Stomach (tissue), 8 donors: ENCODE measurements at regions not wholly inside any gene's neighbourhood (a gene's known extent, or its start where the extent isn't known, plus 50 kb on each side); places are given as distances from the start of the nearest gene placed in this dataset.

Experiments
- DNase-seq, 2 donors: peaks; one replicate each; pipeline versions ENCODE4 v3.0.0 to v3.0.0-alpha.2; 2013 to 2019
- H3K27ac ChIP-seq, 5 donors: fragments of 200-600 bp in 4 of 5; sonication (generic) in 4 of 5; one replicate each; pipeline ENCODE4 v1.5.1; 2013 to 2019; ENCODE audit warnings: mild to moderate bottlenecking in 1 of 5, moderate library complexity in 1 of 5
- H3K27me3 ChIP-seq, 3 donors: fragments of 200-600 bp; sonication (generic); one replicate each; pipeline ENCODE4 v1.5.1; 2017 to 2019; ENCODE audit warnings: mixed run types in 1 of 3
- H3K36me3 ChIP-seq, 4 donors: fragments of 200-600 bp; sonication (generic); 1 replicate in 3 of 4; 2 replicates in 1 of 4; pipeline ENCODE4 v1.5.1; 2016 to 2019
- H3K4me1 ChIP-seq, 4 donors: fragments of 200-600 bp; sonication (generic); one replicate each; pipeline ENCODE4 v1.5.1; 2016 to 2019
- H3K4me3 ChIP-seq, 4 donors: fragments of 200-600 bp; sonication (generic) in 3 of 4; one replicate each; pipeline ENCODE4 v1.5.1; 2016 to 2019; ENCODE audit warnings: mild to moderate bottlenecking in 1 of 4
- H3K9me3 ChIP-seq, 4 donors: fragments of 200-600 bp; sonication (generic); one replicate each; pipeline ENCODE4 v1.5.1; 2016 to 2019
- CTCF ChIP-seq, 7 experiments: fragments of 450-650 bp in 4 of 7; fragments of 200-600 bp in 3 of 7; sonication (generic) in 3 of 7; IDR thresholded peaks; one replicate each; pipeline ENCODE4 v1.5.1; 2016 to 2019; ENCODE audit warnings: antibody characterized with exemption in 7 of 7, control low read depth in 2 of 7, mild to moderate bottlenecking in 1 of 7
- EP300 ChIP-seq: sonication (generic); formaldehyde crosslinking; IDR thresholded peaks from one replicate; pipeline ENCODE4 v1.6.1; 2017; ENCODE audit warnings: antibody characterized with exemption
- POLR2A ChIP-seq, 4 donors: fragments of 450-650 bp; IDR thresholded peaks; one replicate each; pipeline ENCODE4 v1.6.1; 2016; ENCODE audit warnings: antibody characterized with exemption in 4 of 4, control low read depth in 2 of 4, mild to moderate bottlenecking in 1 of 4, moderate library complexity in 1 of 4
- POLR2AphosphoS5 ChIP-seq, 3 donors: sonication (generic); formaldehyde crosslinking; IDR thresholded peaks; one replicate each; pipeline ENCODE4 v1.6.1; 2016; ENCODE audit warnings: antibody characterized with exemption in 3 of 3
- WGBS, 5 donors: extraction: QIAGEN DNeasy Blood & Tissue Kit in 3 of 5; methylation state at CpG; one replicate each; pipeline versions ENCODE4 v1.1.5 to v1.1.7; 2013 to 2018; 5-methylcytosine and 5-hydroxymethylcytosine counted together
- intact Hi-C: fragments of 100-400 bp; cut with DNase I; formaldehyde crosslinking; loops from one replicate; pipeline ENCODE4 v1.15.1; 2023; ENCODE audit warnings: low total_unique reads
- donor health status: healthy with polysubstance abuse.
- donor health status: Bipolar disorder and iron deficiency.
- donor health status: healthy.

GRCh38 chr2:18503376-18504228 is 56.9 kb downstream of the RDH14 start:
- no peak overlapping the region for H3K4me3 ChIP-seq
- 65 to 78% (median 75%) methylated on average over 8 of the region's 8 CpGs for WGBS, 5 donors
- TF ChIP-seq EP300: no peak
- TF ChIP-seq CTCF (IDR thresholded peaks at IDR 0.05): no peak
- TF ChIP-seq POLR2AphosphoS5 (IDR thresholded peaks at IDR 0.05): no peak
- TF ChIP-seq POLR2A (IDR thresholded peaks at IDR 0.05): no peak
- no peaks in the 10 kb centered on the region for H3K27me3 ChIP-seq
- H3K27ac ChIP-seq: no peak overlapping the region
- no peak for DNase-seq
- no peaks in the 10 kb centered on the region for H3K4me1 ChIP-seq
- intact Hi-C loops: no loop called here
- H3K36me3 ChIP-seq: no peaks in the 10 kb centered on the region
- no peaks in the 10 kb centered on the region for H3K9me3 ChIP-seq

GRCh38 chr2:18502142-18502541 is 58.3 kb downstream of the RDH14 start:
- H3K4me3 ChIP-seq: no peak overlapping the region
- intact Hi-C loops: no loop called here
- no peak for DNase-seq
- no peak for TF ChIP-seq CTCF (IDR thresholded peaks at IDR 0.05)
- H3K27ac ChIP-seq: no peak overlapping the region
- no peaks in the 10 kb centered on the region for H3K36me3 ChIP-seq
- H3K27me3 ChIP-seq: no peaks in the 10 kb centered on the region
- no peaks in the 10 kb centered on the region for H3K9me3 ChIP-seq
- 58 to 86% (median 79%) methylated on average over 2 of the region's 2 CpGs for WGBS, 5 donors
- H3K4me1 ChIP-seq: no peaks in the 10 kb centered on the region

GRCh38 chr2:18501729-18502128 is 58.7 kb downstream of the RDH14 start:
- Histone ChIP-seq H3K9me3 (no peaks in the 10 kb centered on the region), H3K36me3 (no peaks in the 10 kb centered on the region), H3K4me1 (no peaks in the 10 kb centered on the region), H3K27ac (no peak overlapping the region), H3K27me3 (no peaks in the 10 kb centered on the region), H3K4me3 (no peak overlapping the region)
- intact Hi-C loops: no loop called here
- no peak for TF ChIP-seq POLR2AphosphoS5 (IDR thresholded peaks at IDR 0.05)
- no peak for TF ChIP-seq POLR2A (IDR thresholded peaks at IDR 0.05)
- TF ChIP-seq EP300: no peak
- TF ChIP-seq CTCF (IDR thresholded peaks at IDR 0.05): no peak
- 73 to 100% (median 79%) methylated on average over 1 of the region's 1 CpG for WGBS, 5 donors
- DNase-seq: no peak

- 60 to 84% (median 78%) methylated on average over 2 of the region's 2 CpGs for WGBS, 5 donors
- H3K4me3 ChIP-seq: no peak overlapping the region
- no peaks in the 10 kb centered on the region for H3K27me3 ChIP-seq
- H3K9me3 ChIP-seq: no peaks in the 10 kb centered on the region
- DNase-seq: no peak
- TF ChIP-seq POLR2AphosphoS5 (IDR thresholded peaks at IDR 0.05): no peak
- no peak for TF ChIP-seq EP300
- no peak for TF ChIP-seq CTCF (IDR thresholded peaks at IDR 0.05)
- TF ChIP-seq POLR2A (IDR thresholded peaks at IDR 0.05): no peak
- intact Hi-C loops: no loop called here
- H3K36me3 ChIP-seq: no peaks in the 10 kb centered on the region
- no peaks in the 10 kb centered on the region for H3K4me1 ChIP-seq
- H3K27ac ChIP-seq: no peak overlapping the region
Observed at GRCh38 chr2:18501156-18501555, 59.3 kb downstream of the RDH14 start.
